ENCODE measurements at regions not wholly inside any gene's neighbourhood (a gene's known extent, or its start where the extent isn't known, plus 50 kb on each side); places are given as distances from the start of the nearest gene placed in this dataset.

- DNase-seq (ENCODE audit: low read depth): no peak
- no peak overlapping the region for H3K4me3 ChIP-seq (ENCODE audit: low read depth, low read length)
- TF ChIP-seq CTCF (IDR thresholded peaks at IDR 0.05; ENCODE audit: control insufficient read depth, extremely low read depth, insufficient read depth): no peak
These were observed 73.5 kb upstream of the ZFP42 start for GRCh38 chr4:187921946-187922623.

- TF ChIP-seq CTCF (IDR thresholded peaks at IDR 0.05; ENCODE audit: control insufficient read depth, extremely low read depth, insufficient read depth): no peak; the same call in 1 of the 2 replicates
- DNase-seq (ENCODE audit: low read depth): no peak
- no peak overlapping the region for H3K4me3 ChIP-seq (ENCODE audit: low read depth, low read length)
These were observed 66.5 kb upstream of the ZFP42 start for GRCh38 chr4:187929024-187929423.

- H3K4me3 ChIP-seq (ENCODE audit: low read depth, low read length): no peak overlapping the region
- no peak for TF ChIP-seq CTCF (IDR thresholded peaks at IDR 0.05; ENCODE audit: control insufficient read depth, extremely low read depth, insufficient read depth)
- no peak for DNase-seq (ENCODE audit: low read depth)
These were observed 60.8 kb upstream of the ZFP42 start for GRCh38 chr4:187934766-187935165.

GRCh38 chr4:187937557-187937956 is 58.0 kb upstream of the ZFP42 start:
- DNase-seq (ENCODE audit: low read depth): no peak
- H3K4me3 ChIP-seq (ENCODE audit: low read depth, low read length): no peak overlapping the region
- no peak for TF ChIP-seq CTCF (IDR thresholded peaks at IDR 0.05; ENCODE audit: control insufficient read depth, extremely low read depth, insufficient read depth)

- TF ChIP-seq CTCF (IDR thresholded peaks at IDR 0.05; ENCODE audit: control insufficient read depth, extremely low read depth, insufficient read depth): no peak
- no peak overlapping the region for H3K4me3 ChIP-seq (ENCODE audit: low read depth, low read length)
- no peak for DNase-seq (ENCODE audit: low read depth)
These were observed 55.3 kb upstream of the ZFP42 start for GRCh38 chr4:187940299-187940698.

- TF ChIP-seq CTCF (IDR thresholded peaks at IDR 0.05; ENCODE audit: control insufficient read depth, extremely low read depth, insufficient read depth): no peak
- DNase-seq (ENCODE audit: low read depth): no peak
- H3K4me3 ChIP-seq (ENCODE audit: low read depth, low read length): no peak overlapping the region
These were observed 52.6 kb upstream of the ZFP42 start for GRCh38 chr4:187942968-187943367.

- no peak overlapping the region for H3K4me3 ChIP-seq (ENCODE audit: low read depth, low read length)
- no peak for TF ChIP-seq CTCF (IDR thresholded peaks at IDR 0.05; ENCODE audit: control insufficient read depth, extremely low read depth, insufficient read depth)
- DNase-seq (ENCODE audit: low read depth): no peak
These were observed 51.4 kb upstream of the ZFP42 start for GRCh38 chr4:187944179-187944578.
